GM21723 (cell line): ENCODE measurements at regions not wholly inside any gene's neighbourhood (a gene's known extent, or its start where the extent isn't known, plus 50 kb on each side); places are given as distances from the start of the nearest gene placed in this dataset.

Source experiments
- ATAC-seq: cut with Tn5 transposase; IDR thresholded peaks from one replicate; pipeline ENCODE4 v1.9.1; 2021; ENCODE audit warnings: mild to moderate bottlenecking, moderate library complexity; ENCODE audit not compliant: unreplicated experiment

GRCh38 chrX:22650691-22651090 lies 349.1 kb upstream of the DDX53 start:
- no peak for ATAC-seq

DNA sequence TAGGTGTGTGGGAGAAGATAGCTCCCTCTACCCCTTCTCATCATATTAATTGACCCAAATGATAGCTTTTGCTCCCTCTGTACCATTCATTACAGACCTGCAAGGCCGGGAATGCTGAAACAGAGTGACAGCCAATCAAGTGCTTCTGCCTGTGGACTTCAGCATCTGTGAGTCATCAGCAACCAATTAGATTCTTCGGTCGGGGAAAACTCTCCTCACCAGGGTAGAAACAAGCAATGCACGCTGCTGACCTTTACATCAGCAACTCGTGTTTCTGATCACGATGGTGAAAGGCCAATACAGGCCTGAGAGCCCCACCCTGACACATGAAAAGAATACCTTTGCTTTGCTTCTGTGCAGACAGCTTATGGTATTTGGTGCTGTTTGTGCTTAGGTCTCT lies 347.2 kb upstream of the DDX53 start:
- ATAC-seq, result no peak

DNA sequence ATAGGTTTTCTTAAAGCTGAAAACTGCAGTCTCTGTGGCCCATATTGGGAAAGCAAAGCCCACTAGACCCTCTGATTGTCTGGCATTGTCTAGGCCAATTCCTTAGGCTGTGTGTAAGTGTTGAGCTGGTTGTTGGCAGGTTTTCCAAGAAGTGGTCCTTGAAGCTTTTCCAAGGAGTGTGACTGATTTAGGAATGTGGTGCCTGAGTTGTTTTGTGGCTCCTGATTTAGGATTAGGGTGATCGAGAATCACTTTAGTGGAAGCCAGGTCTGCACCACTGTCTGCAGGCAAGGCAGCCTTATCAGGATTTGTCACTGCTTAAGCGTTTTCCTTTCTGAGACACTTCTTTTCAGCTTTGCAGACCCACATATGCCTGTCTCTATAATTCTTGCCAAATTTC lies 339.0 kb upstream of the DDX53 start:
- no peak for ATAC-seq

DNA sequence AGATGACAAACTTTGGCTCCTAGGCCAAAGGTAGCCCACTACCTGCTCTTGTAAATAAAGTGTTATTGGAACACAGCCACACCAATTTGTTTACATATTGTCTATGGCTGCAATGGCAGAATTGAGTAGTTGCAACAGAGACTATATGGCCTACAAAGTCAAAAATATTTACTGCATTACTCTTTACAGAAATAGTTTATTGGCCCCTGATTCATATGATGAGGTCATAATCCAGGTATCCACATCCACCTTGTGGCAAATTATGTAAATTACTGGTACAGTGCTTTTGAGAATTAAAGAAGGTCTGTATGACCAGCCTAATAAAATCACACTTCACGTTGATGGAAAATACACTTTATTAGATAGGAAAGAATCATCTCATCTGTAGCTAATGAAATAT lies 337.0 kb upstream of the DDX53 start:
- ATAC-seq, result no peak

DNA sequence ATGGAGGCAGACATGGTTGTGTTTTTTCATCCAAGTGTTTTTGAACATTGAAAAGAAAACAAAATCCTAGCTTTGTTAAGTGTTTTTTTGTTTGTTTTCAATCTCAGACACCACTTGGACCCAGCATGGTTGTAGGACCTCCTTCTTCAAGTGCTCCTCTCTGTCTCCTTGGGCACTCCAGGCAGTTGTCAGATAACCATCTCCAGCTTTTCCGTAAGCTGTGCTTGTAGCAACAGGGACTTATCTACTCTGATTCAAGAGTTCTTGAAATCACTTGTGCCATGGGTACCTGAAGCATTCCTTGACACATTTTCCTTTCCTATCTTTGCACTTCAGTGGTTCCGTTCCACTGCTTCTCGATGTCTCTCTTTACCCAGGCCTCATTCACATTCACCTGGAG lies 334.9 kb upstream of the DDX53 start:
- no peak for ATAC-seq

- no peak for ATAC-seq
Observed at GRCh38 chrX:22665818-22666217, 333.9 kb upstream of the DDX53 start.

DNA sequence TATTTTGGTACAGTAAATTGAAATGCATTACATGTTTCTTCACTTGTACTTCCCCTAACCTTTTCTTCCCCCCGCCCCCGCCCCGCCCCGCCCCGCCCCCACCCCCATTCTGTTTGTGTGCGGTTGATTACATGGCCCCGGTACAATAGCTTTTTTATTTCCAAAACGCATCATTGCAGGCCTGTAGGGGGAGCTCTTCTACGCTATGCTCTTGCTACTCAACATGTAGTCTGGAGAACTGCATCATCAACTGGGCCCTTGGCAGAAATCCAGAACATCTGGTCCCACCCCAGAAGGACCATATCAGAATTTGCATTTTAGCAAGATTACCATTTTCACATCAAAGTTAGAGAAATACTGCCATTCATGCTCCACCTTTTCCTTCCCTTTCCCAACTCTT lies 333.3 kb upstream of the DDX53 start:
- no peak for ATAC-seq

DNA sequence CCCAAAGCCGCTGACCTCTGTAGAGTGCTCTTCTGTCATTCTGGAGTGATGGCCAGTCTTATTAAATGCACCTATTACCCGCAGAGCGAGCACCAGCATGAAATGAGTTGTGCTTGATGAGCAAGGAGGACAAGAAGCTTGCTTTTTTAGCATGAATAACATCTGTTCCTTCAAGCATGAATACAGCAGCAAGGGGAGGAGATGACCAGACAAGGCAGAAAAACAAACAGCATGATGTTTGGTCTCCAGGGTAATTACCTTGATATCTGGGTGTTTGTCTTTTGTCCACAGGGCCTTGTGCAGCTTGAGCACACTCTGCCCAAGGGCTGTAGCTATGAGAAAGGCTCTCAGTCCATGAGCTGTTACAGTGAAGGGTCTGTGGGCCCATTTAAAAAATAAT lies 324.8 kb upstream of the DDX53 start:
- no peak for ATAC-seq

GRCh38 chrX:22686138-22686541 lies 313.6 kb upstream of the DDX53 start:
- ATAC-seq, result no peak

DNA sequence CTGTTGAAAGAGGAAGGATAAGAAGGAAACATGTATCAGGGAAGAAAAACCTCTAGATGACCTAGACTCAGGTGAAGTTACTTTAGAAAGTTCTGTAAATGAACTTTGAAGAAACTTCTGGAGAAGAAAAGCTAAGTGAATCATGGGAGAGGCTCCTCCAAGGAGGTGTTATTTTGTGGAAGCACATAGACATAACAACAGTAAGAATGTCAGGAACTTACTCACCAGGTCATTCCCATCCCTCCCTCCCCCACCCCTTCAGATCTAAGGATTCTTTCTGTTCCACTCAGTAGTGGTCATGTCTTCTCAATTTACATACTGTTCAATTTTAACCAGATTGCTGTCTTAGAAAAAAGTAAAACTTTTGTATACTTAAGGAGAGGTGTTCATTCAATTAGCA lies 310.5 kb upstream of the DDX53 start:
- no peak for ATAC-seq

DNA sequence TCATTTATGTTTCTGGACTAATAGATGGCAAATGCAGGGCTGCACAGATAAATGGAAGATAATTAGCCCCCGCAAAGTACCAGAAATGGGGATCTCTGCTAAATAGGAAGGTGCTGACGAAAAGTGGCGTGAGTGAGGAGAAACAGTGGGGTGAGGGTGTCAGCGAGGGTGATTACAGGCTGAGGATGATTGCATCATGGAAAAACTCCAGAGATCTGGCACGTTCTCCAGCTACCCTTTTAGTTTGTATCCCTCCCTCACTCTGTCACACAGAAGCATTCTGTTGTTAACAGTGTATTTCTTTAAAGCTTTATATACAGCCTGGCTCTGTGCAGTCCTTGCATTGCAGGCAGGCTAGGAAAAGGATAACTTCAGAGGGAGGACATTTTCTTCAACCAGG lies 309.6 kb upstream of the DDX53 start:
- no peak for ATAC-seq

DNA sequence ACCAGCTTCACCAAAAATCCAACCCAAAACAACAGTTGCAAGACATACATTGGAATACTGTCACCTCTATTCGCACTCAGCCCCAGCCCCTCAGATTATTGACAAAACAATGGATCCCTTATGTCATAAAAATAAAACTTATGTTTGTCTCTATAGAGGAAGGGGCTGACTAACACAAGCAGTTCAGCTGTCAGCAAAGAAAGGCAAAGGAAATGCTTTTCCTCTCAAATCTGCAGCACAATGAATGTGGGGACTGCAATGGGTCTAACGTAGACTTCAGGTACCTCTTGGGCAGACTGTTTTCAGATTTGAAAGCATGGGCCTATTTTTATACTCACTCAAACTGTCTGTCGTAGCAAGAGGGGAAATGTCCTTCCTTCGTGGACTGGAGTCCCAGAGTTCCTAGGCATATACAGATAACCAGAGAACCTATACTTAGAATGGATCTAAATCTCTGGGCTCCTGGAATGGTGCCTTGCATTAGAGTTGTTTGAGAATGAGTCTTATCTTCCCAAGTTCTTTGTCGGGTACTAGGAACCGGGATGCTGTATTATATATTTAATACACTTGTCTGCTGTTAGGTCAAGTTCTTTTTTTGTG lies 307.7 kb upstream of the DDX53 start:
- no peak for ATAC-seq

DNA sequence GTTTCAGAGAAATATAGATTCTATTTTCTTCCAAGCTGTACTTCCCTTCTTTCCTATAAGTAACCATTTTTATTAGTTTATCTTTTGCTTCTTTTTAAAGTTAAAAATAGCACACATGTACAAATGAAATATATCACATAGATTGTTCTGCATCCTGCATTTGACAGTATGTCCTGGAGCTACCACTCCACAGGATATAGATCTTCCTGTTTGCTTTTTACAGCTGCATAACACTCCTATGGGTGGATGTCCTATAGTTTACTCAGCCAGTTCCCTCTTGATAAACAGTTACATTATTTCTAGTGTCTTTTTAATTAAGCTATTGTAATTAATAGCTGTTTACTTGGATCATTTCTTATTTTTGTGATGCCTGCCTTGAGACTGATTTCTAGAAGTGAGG lies 301.6 kb upstream of the DDX53 start:
- no peak for ATAC-seq

- no peak for ATAC-seq
Observed at GRCh38 chrX:22699581-22700091, 300.1 kb upstream of the DDX53 start.

GRCh38 chrX:22712942-22713341 lies 286.8 kb upstream of the DDX53 start:
- ATAC-seq, result no peak

DNA sequence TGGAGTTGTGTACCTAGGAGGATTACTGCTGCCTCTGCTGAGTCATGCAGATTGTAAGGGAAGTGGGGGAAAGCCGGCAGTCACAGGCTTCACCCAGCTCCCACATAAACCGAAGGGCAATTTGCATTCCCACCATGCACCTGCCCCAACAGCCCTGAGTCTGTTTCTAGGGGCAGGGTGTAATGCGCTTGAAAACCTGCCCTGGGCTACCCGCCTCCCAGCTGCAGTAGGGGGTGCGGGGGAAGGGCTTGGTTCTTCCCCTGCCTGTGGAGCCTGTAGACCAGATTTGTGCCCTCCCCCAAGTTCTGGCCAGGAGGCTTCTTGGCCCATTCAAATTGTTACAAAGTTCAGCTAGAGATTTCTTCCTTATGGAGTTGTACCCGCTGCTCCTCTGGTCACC lies 269.2 kb upstream of the DDX53 start:
- no peak for ATAC-seq

DNA sequence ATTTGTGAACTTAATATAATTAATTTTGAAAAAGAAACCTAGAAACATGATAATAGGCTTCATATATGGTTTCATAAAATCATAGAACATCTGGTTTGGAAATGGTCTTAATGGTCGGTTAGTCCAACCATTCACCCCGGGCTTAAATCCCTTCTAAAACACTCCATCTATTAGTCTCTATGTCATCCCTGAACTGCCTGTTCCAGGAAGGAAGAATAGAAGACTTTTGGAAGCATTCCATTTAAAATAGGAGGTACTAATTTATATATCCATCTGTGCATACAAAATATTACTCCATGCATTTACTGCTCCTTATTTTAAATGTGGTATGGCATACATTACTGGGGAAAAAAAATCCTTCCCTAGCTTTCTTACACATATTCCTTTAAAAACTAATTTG lies 262.2 kb upstream of the DDX53 start:
- ATAC-seq, result no peak

- ATAC-seq, result no peak
Observed at GRCh38 chrX:22739276-22739675, 260.5 kb upstream of the DDX53 start.

GRCh38 chrX:22740836-22741235 lies 258.9 kb upstream of the DDX53 start:
- no peak for ATAC-seq

- ATAC-seq, result no peak
Observed at GRCh38 chrX:22742174-22742573, 257.6 kb upstream of the DDX53 start.

- ATAC-seq, result no peak
Observed at GRCh38 chrX:22746081-22746480, 253.7 kb upstream of the DDX53 start.

- peak; percentile 95 for ATAC-seq
Observed at GRCh38 chrX:22748093-22748999, 251.4 kb upstream of the DDX53 start.
